Caco-2 (cell line): ENCODE measurements at regions not wholly inside any gene's neighbourhood (a gene's known extent, or its start where the extent isn't known, plus 50 kb on each side); places are given as distances from the start of the nearest gene placed in this dataset.
A peak's percentile ranks its signal among the peaks of the same experiment; 100 is the strongest.

Experiments used
- BruUV-seq: library from RNA; stranded (reverse); fragments of 400-500 nt; replicated peaks from 2 replicates; lab custom pipeline; 2021; lab: Mats Ljungman, UMichigan
- CTCF ChIA-PET: fragments of 300-600 bp; sonication (Branson Sonifier 250); formaldehyde crosslinking; loops from one replicate; lab custom pipeline; 2022; ENCODE audit warnings: antibody characterized with exemption; lab: Charles Lee
- POLR2A ChIA-PET: fragments of 300-600 bp; sonication (Branson Sonifier 250); formaldehyde crosslinking; loops from one replicate; lab custom pipeline; 2022; ENCODE audit warnings: antibody characterized with exemption; lab: Charles Lee
- DNase-seq, 2 experiments: peaks; one replicate each; pipeline versions ENCODE4 v3.0.0 to v3.0.0-alpha.2; 2020 to 2022
- H3K27me3 ChIP-seq: replicated peaks from 2 replicates; pipeline ENCODE4 v1.6.0; 2011; ENCODE audit warnings: low read length; ENCODE audit not compliant: control insufficient read depth, insufficient read depth
- H3K36me3 ChIP-seq: 2 replicates; pipeline ENCODE4 v1.5.1; 2011; ENCODE audit warnings: low read length; ENCODE audit not compliant: control insufficient read depth, insufficient read depth
- H3K4me1 ChIP-seq: fragments of 250-450 bp; sonication (Bioruptor Pico); 2 replicates; pipeline ENCODE4 v1.5.1; 2020; ENCODE audit warnings: mild to moderate bottlenecking
- H3K4me3 ChIP-seq: 2 replicates; pipeline ENCODE4 v1.5.1; 2011; ENCODE audit warnings: low read depth, mild to moderate bottlenecking, control low read depth, low read length
- H3K9me3 ChIP-seq: fragments of 250-450 bp; sonication (Bioruptor Pico); 2 replicates; pipeline ENCODE4 v1.5.1; 2020; ENCODE audit warnings: mild to moderate bottlenecking, moderate library complexity
- H3K27ac Mint-ChIP-seq: one replicate; pipeline ENCODE4 v1.8.0; 2022; ENCODE audit warnings: mixed read lengths; ENCODE audit not compliant: unreplicated experiment
- H3K27me3 Mint-ChIP-seq: one replicate; pipeline ENCODE4 v1.8.0; 2022; ENCODE audit warnings: mixed read lengths; ENCODE audit not compliant: insufficient read depth, unreplicated experiment
- H3K36me3 Mint-ChIP-seq: one replicate; pipeline ENCODE4 v1.8.0; 2022; ENCODE audit warnings: mild to moderate bottlenecking, mixed read lengths; ENCODE audit not compliant: insufficient read depth, unreplicated experiment
- H3K4me1 Mint-ChIP-seq: one replicate; pipeline ENCODE4 v1.8.0; 2022; ENCODE audit warnings: low read depth, mixed read lengths; ENCODE audit not compliant: unreplicated experiment
- H3K4me3 Mint-ChIP-seq: one replicate; pipeline ENCODE4 v1.8.0; 2022; ENCODE audit warnings: mild to moderate bottlenecking, moderate library complexity, mixed read lengths; ENCODE audit not compliant: unreplicated experiment
- H3K9me3 Mint-ChIP-seq: one replicate; pipeline ENCODE4 v1.8.0; 2022; ENCODE audit warnings: mixed read lengths; ENCODE audit not compliant: unreplicated experiment
- CTCF ChIP-seq, 2 experiments: fragments of 200-600 bp in 1 of 2; IDR thresholded peaks; 1 replicate in 1 of 2; 2 replicates in 1 of 2; pipeline versions ENCODE4 v1.5.1 to v1.8.0; 2011 to 2022; ENCODE audit warnings: antibody characterized with exemption in 1 of 2, control low read depth in 1 of 2, inconsistent platforms in 1 of 2, low read depth in 1 of 2, low read length in 1 of 2, mild to moderate bottlenecking in 1 of 2, moderate library complexity in 1 of 2; ENCODE audit not compliant: insufficient read depth in 1 of 2, severe bottlenecking in 1 of 2, unreplicated experiment in 1 of 2
- intact Hi-C: fragments of 100-400 bp; cut with micrococcal nuclease; formaldehyde crosslinking; loops from one replicate; pipeline ENCODE4 v1.10.0; 2022; ENCODE audit not compliant: unreplicated experiment

GRCh38 chr7:22002726-22003125 lies 57.0 kb upstream of the CDCA7L start:
- intact Hi-C loops: loop anchor here (5.0 kb wide), 3 partner anchors 50 to 220 kb away; no protein-coding TSS in a partner anchor
- no peak for DNase-seq
- Histone ChIP-seq H3K36me3 (no peaks in the 10 kb centered on the region), H3K27me3 (no peaks in the 10 kb centered on the region; the same call in 1 of the 2 replicates), H3K4me3 (no peak overlapping the region), H3K4me1 (no peaks in the 10 kb centered on the region), H3K9me3 (no peaks in the 10 kb centered on the region)
- CTCF ChIA-PET: interaction anchor here (0.6 kb wide), 1 partner anchor 230 kb away, joined by 13 read pairs; no protein-coding TSS in a partner anchor
- no peak for TF ChIP-seq CTCF (IDR thresholded peaks at IDR 0.05; ENCODE audit: insufficient read depth in 1 of 2, low read depth in 1 of 2, low read length in 1 of 2, severe bottlenecking in 1 of 2, unreplicated experiment in 1 of 2)
- POLR2A ChIA-PET: no interaction called here
- Mint-ChIP-seq H3K27me3 (peaks cover 20% of the 10 kb centered on the region), H3K4me3 (no peak overlapping the region), H3K36me3 (no peaks in the 10 kb centered on the region), H3K27ac (no peak overlapping the region), H3K4me1 (no peaks in the 10 kb centered on the region), H3K9me3 (no peaks in the 10 kb centered on the region)
- BruUV-seq: no TSS peak

- no peaks in the 10 kb centered on the region; the same call in 1 of the 2 replicates for H3K27me3 ChIP-seq
- peaks cover 12% of the 10 kb centered on the region for H3K27me3 Mint-ChIP-seq
- POLR2A ChIA-PET: no interaction called here
- H3K4me3 Mint-ChIP-seq: no peak overlapping the region
- H3K4me1 ChIP-seq: no peaks in the 10 kb centered on the region
- TF ChIP-seq CTCF (IDR thresholded peaks at IDR 0.05; ENCODE audit: insufficient read depth in 1 of 2, low read depth in 1 of 2, low read length in 1 of 2, severe bottlenecking in 1 of 2, unreplicated experiment in 1 of 2): peak; percentile 63 to 75
- H3K4me1 Mint-ChIP-seq: no peaks in the 10 kb centered on the region
- H3K36me3 Mint-ChIP-seq: no peaks in the 10 kb centered on the region
- no peaks in the 10 kb centered on the region for H3K9me3 Mint-ChIP-seq
- DNase-seq: peak in 1 of 2 experiments; percentile 60
- no TSS peak for BruUV-seq
- H3K4me3 ChIP-seq: no peak overlapping the region
- H3K9me3 ChIP-seq: no peaks in the 10 kb centered on the region
- intact Hi-C loops: loop anchor here (2.0 to 5.0 kb wide), 4 partner anchors 49 to 235 kb away; no protein-coding TSS in a partner anchor
- no peaks in the 10 kb centered on the region for H3K36me3 ChIP-seq
- no peak overlapping the region for H3K27ac Mint-ChIP-seq
- CTCF ChIA-PET: no interaction called here
Observed at GRCh38 chr7:22001345-22002004, 55.8 kb upstream of the CDCA7L start.

GRCh38 chr7:21999896-22000295 lies 54.2 kb upstream of the CDCA7L start:
- Histone ChIP-seq H3K27me3 (no peaks in the 10 kb centered on the region; the same call in 1 of the 2 replicates), H3K4me3 (no peak overlapping the region), H3K4me1 (no peaks in the 10 kb centered on the region), H3K36me3 (no peaks in the 10 kb centered on the region), H3K9me3 (no peaks in the 10 kb centered on the region)
- H3K27ac Mint-ChIP-seq: no peak overlapping the region
- POLR2A ChIA-PET: no interaction called here
- DNase-seq: no peak
- H3K4me1 Mint-ChIP-seq: no peaks in the 10 kb centered on the region
- intact Hi-C loops: loop anchor here (2.0 to 5.0 kb wide), 4 partner anchors 48 to 233 kb away; no protein-coding TSS in a partner anchor
- H3K4me3 Mint-ChIP-seq: no peak overlapping the region
- BruUV-seq: no TSS peak
- CTCF ChIA-PET: interaction anchor here (0.7 kb wide), 2 partner anchors 744 to 1549 kb away, joined by 4 to 9 read pairs; no protein-coding TSS in a partner anchor
- no peaks in the 10 kb centered on the region for H3K36me3 Mint-ChIP-seq
- no peak for TF ChIP-seq CTCF (IDR thresholded peaks at IDR 0.05; ENCODE audit: insufficient read depth in 1 of 2, low read depth in 1 of 2, low read length in 1 of 2, severe bottlenecking in 1 of 2, unreplicated experiment in 1 of 2)
- H3K9me3 Mint-ChIP-seq: no peaks in the 10 kb centered on the region
- H3K27me3 Mint-ChIP-seq: peaks cover 10% of the 10 kb centered on the region
